ENCODE measurements at regions not wholly inside any gene's neighbourhood (a gene's known extent, or its start where the extent isn't known, plus 50 kb on each side); places are given as distances from the start of the nearest gene placed in this dataset.

- Histone ChIP-seq H4K8ac (ENCODE audit: low read depth, low read length) (no peak overlapping the region), H3K9ac (ENCODE audit: low read length) (no peak overlapping the region), H4K91ac (ENCODE audit: low read depth, low read length) (no peak overlapping the region), H3K36me3 (ENCODE audit: control insufficient read depth in 1 of 2, insufficient read depth in 2 of 2, low read length in 2 of 2) (no peaks in the 10 kb centered on the region), H2BK12ac (ENCODE audit: low read length) (no peak overlapping the region), H3K79me2 (ENCODE audit: control insufficient read depth, insufficient read depth, low read length, poor library complexity) (no peaks in the 10 kb centered on the region), H3K9me3 (ENCODE audit: insufficient read depth, low read depth, low read length) (no peaks in the 10 kb centered on the region), H2BK120ac (ENCODE audit: insufficient read depth, low read length, poor library complexity) (no peak overlapping the region), H2AK5ac (ENCODE audit: low read length) (no peak overlapping the region), H3K79me1 (ENCODE audit: low read length) (no peaks in the 10 kb centered on the region), H3K18ac (ENCODE audit: low read length) (no peak overlapping the region), H2BK5ac (ENCODE audit: low read depth, low read length, poor library complexity) (no peak overlapping the region), H3K27ac (ENCODE audit: low read depth, low read length) (no peak overlapping the region), H3K14ac (ENCODE audit: low read length) (no peak overlapping the region), H3K4me2 (ENCODE audit: low read length) (no peak overlapping the region), H3K27me3 (ENCODE audit: insufficient read depth, low read length) (no peaks in the 10 kb centered on the region), H3K4ac (ENCODE audit: low read depth, low read length) (no peak overlapping the region), H3K23ac (ENCODE audit: low read length) (no peak overlapping the region), H3K4me3 (ENCODE audit: low read depth, low read length) (no peak overlapping the region), H3K4me1 (ENCODE audit: control insufficient read depth in 1 of 2, insufficient read depth in 2 of 2, low read length in 2 of 2) (no peaks in the 10 kb centered on the region), H4K12ac (ENCODE audit: low read depth, low read length) (no peak overlapping the region), H2AFZ (ENCODE audit: insufficient read depth, low read length, poor library complexity) (no peak overlapping the region)
- no CpG with 5 or more reads among the region's 7 CpGs for WGBS (ENCODE audit: extremely low coverage, insufficient coverage, insufficient read length)
- peak in 1 of 2 donors; percentile 54 for DNase-seq
These were observed 141.9 kb downstream of the CSNK2A3 start for GRCh38 chr11:11211186-11211585.

GRCh38 chr11:11210446-11210845 lies 142.6 kb downstream of the CSNK2A3 start:
- Histone ChIP-seq H4K12ac (ENCODE audit: low read depth, low read length) (no peak overlapping the region), H3K79me2 (ENCODE audit: control insufficient read depth, insufficient read depth, low read length, poor library complexity) (no peaks in the 10 kb centered on the region), H2AK5ac (ENCODE audit: low read length) (no peak overlapping the region), H3K18ac (ENCODE audit: low read length) (no peak overlapping the region), H3K4me1 (ENCODE audit: control insufficient read depth in 1 of 2, insufficient read depth in 2 of 2, low read length in 2 of 2) (no peaks in the 10 kb centered on the region), H2BK12ac (ENCODE audit: low read length) (no peak overlapping the region), H4K8ac (ENCODE audit: low read depth, low read length) (no peak overlapping the region), H3K79me1 (ENCODE audit: low read length) (no peaks in the 10 kb centered on the region), H3K9me3 (ENCODE audit: insufficient read depth, low read depth, low read length) (no peaks in the 10 kb centered on the region), H4K91ac (ENCODE audit: low read depth, low read length) (no peak overlapping the region), H3K14ac (ENCODE audit: low read length) (no peak overlapping the region), H2AFZ (ENCODE audit: insufficient read depth, low read length, poor library complexity) (no peak overlapping the region), H3K27ac (ENCODE audit: low read depth, low read length) (no peak overlapping the region), H3K27me3 (ENCODE audit: insufficient read depth, low read length) (no peaks in the 10 kb centered on the region), H3K36me3 (ENCODE audit: control insufficient read depth in 1 of 2, insufficient read depth in 2 of 2, low read length in 2 of 2) (no peaks in the 10 kb centered on the region), H2BK120ac (ENCODE audit: insufficient read depth, low read length, poor library complexity) (no peak overlapping the region), H3K9ac (ENCODE audit: low read length) (no peak overlapping the region), H3K4ac (ENCODE audit: low read depth, low read length) (no peak overlapping the region), H2BK5ac (ENCODE audit: low read depth, low read length, poor library complexity) (no peak overlapping the region), H3K4me2 (ENCODE audit: low read length) (no peak overlapping the region), H3K23ac (ENCODE audit: low read length) (no peak overlapping the region), H3K4me3 (ENCODE audit: low read depth, low read length) (no peak overlapping the region)
- no CpG with 5 or more reads among the region's 3 CpGs for WGBS (ENCODE audit: extremely low coverage, insufficient coverage, insufficient read length)
- DNase-seq = no peak

GRCh38 chr11:11209967-11210366 lies 143.1 kb downstream of the CSNK2A3 start:
- no peak for DNase-seq
- no peaks in the 10 kb centered on the region for H3K36me3 ChIP-seq (ENCODE audit: control insufficient read depth in 1 of 2, insufficient read depth in 2 of 2, low read length in 2 of 2)

GRCh38 chr11:11208994-11209393 lies 144.1 kb downstream of the CSNK2A3 start:
- no peaks in the 10 kb centered on the region for H3K79me2 ChIP-seq (ENCODE audit: control insufficient read depth, insufficient read depth, low read length, poor library complexity)
- H3K18ac ChIP-seq (ENCODE audit: low read length) = no peak overlapping the region
- no peaks in the 10 kb centered on the region for H3K27me3 ChIP-seq (ENCODE audit: insufficient read depth, low read length)
- H4K12ac ChIP-seq (ENCODE audit: low read depth, low read length) = no peak overlapping the region
- H3K27ac ChIP-seq (ENCODE audit: low read depth, low read length) = no peak overlapping the region
- H3K14ac ChIP-seq (ENCODE audit: low read length) = no peak overlapping the region
- H3K4ac ChIP-seq (ENCODE audit: low read depth, low read length) = no peak overlapping the region
- no peak overlapping the region for H3K4me3 ChIP-seq (ENCODE audit: low read depth, low read length)
- no peak overlapping the region for H2BK120ac ChIP-seq (ENCODE audit: insufficient read depth, low read length, poor library complexity)
- H3K36me3 ChIP-seq (ENCODE audit: control insufficient read depth in 1 of 2, insufficient read depth in 2 of 2, low read length in 2 of 2) = no peaks in the 10 kb centered on the region
- H4K8ac ChIP-seq (ENCODE audit: low read depth, low read length) = no peak overlapping the region
- H2BK12ac ChIP-seq (ENCODE audit: low read length) = no peak overlapping the region
- H2AK5ac ChIP-seq (ENCODE audit: low read length) = no peak overlapping the region
- H3K79me1 ChIP-seq (ENCODE audit: low read length) = no peaks in the 10 kb centered on the region
- DNase-seq = no peak
- H3K9ac ChIP-seq (ENCODE audit: low read length) = no peak overlapping the region
- WGBS (ENCODE audit: extremely low coverage, insufficient coverage, insufficient read length) = no CpG with 5 or more reads among the region's 4 CpGs
- no peak overlapping the region for H2AFZ ChIP-seq (ENCODE audit: insufficient read depth, low read length, poor library complexity)
- no peaks in the 10 kb centered on the region for H3K9me3 ChIP-seq (ENCODE audit: insufficient read depth, low read depth, low read length)
- H3K23ac ChIP-seq (ENCODE audit: low read length) = no peak overlapping the region
- no peak overlapping the region for H3K4me2 ChIP-seq (ENCODE audit: low read length)
- H4K91ac ChIP-seq (ENCODE audit: low read depth, low read length) = no peak overlapping the region
- no peak overlapping the region for H2BK5ac ChIP-seq (ENCODE audit: low read depth, low read length, poor library complexity)
- H3K4me1 ChIP-seq (ENCODE audit: control insufficient read depth in 1 of 2, insufficient read depth in 2 of 2, low read length in 2 of 2) = no peaks in the 10 kb centered on the region

More at GRCh38 chr11:11209967-11210366, 143.1 kb downstream of the CSNK2A3 start:
- H3K18ac ChIP-seq (ENCODE audit: low read length) = no peak overlapping the region
- H3K4me3 ChIP-seq (ENCODE audit: low read depth, low read length) = no peak overlapping the region
- H3K9me3 ChIP-seq (ENCODE audit: insufficient read depth, low read depth, low read length) = no peaks in the 10 kb centered on the region
- WGBS (ENCODE audit: extremely low coverage, insufficient coverage, insufficient read length) = no CpG with 5 or more reads among the region's 2 CpGs
- no peaks in the 10 kb centered on the region for H3K27me3 ChIP-seq (ENCODE audit: insufficient read depth, low read length)
- H3K4me2 ChIP-seq (ENCODE audit: low read length) = no peak overlapping the region
- H3K9ac ChIP-seq (ENCODE audit: low read length) = no peak overlapping the region
- H2BK5ac ChIP-seq (ENCODE audit: low read depth, low read length, poor library complexity) = no peak overlapping the region
- no peaks in the 10 kb centered on the region for H3K4me1 ChIP-seq (ENCODE audit: control insufficient read depth in 1 of 2, insufficient read depth in 2 of 2, low read length in 2 of 2)
- no peaks in the 10 kb centered on the region for H3K79me1 ChIP-seq (ENCODE audit: low read length)
- H2AK5ac ChIP-seq (ENCODE audit: low read length) = no peak overlapping the region
- H4K91ac ChIP-seq (ENCODE audit: low read depth, low read length) = no peak overlapping the region
- no peaks in the 10 kb centered on the region for H3K79me2 ChIP-seq (ENCODE audit: control insufficient read depth, insufficient read depth, low read length, poor library complexity)
- no peak overlapping the region for H4K8ac ChIP-seq (ENCODE audit: low read depth, low read length)
- no peak overlapping the region for H4K12ac ChIP-seq (ENCODE audit: low read depth, low read length)
- H2BK120ac ChIP-seq (ENCODE audit: insufficient read depth, low read length, poor library complexity) = no peak overlapping the region
- H3K27ac ChIP-seq (ENCODE audit: low read depth, low read length) = no peak overlapping the region
- no peak overlapping the region for H3K4ac ChIP-seq (ENCODE audit: low read depth, low read length)
- H2BK12ac ChIP-seq (ENCODE audit: low read length) = no peak overlapping the region
- no peak overlapping the region for H3K23ac ChIP-seq (ENCODE audit: low read length)
- no peak overlapping the region for H2AFZ ChIP-seq (ENCODE audit: insufficient read depth, low read length, poor library complexity)
- H3K14ac ChIP-seq (ENCODE audit: low read length) = no peak overlapping the region

Data from trophoblast cell (in vitro differentiated cells and primary cell).